GM21825 (cell line): ENCODE measurements at regions not wholly inside any gene's neighbourhood (a gene's known extent, or its start where the extent isn't known, plus 50 kb on each side); places are given as distances from the start of the nearest gene placed in this dataset.

Experiments
- ATAC-seq: cut with Tn5 transposase; IDR thresholded peaks from one replicate; pipeline ENCODE4 v1.9.1; 2021; ENCODE audit warnings: mild to moderate bottlenecking, moderate library complexity; ENCODE audit not compliant: unreplicated experiment

DNA sequence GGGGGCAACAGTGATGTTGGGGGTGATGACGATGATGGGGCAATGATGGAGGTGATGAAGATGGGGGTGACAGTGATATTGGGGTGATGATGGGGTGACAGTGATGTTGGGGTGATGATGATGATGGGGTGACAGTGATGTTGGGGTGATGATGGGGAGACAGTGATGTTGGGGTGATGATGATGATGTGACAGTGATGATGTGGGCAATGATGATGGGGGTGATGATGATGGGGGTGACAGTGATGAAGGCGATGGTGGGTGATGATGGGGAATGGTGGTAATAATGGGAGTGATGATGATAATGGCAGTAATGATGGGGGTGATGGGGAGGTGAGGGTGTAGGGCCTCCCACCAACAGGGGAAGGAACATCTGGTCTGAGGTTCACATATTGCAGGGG lies 150.6 kb downstream of the ERMARD start:
- no peak for ATAC-seq

DNA sequence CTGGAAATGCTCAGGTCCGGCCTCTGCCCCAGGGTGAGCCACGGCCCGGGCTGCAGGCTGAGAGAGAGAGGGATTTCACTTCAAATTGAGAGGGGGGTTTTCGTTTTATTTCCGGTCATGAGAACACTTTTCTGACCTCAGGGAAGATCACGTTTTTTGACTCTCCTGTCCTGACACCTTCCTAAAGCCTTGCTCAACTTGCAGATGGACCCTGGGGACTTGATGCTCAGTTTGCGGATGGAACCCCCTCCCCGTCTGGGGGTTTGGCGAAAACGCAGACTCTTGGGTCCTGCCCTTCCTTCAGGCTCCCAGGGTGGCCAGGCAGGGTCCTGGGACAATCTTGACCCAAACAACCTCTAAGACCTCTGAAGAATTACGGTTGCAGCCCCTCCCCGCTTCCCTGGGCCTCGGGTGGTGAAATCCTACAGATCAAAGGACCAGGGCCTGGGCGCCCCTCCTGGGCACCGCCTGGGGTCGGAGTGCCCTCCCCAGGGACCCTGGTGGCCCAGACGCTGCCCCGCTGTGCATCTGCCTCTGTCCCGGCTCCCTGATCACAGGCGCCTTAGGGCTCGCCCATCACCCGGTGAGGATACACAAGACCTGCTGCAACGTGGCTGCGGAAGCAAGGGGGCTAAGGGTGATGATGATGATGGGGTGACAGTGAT lies 148.2 kb downstream of the ERMARD start:
- ATAC-seq = no peak

DNA sequence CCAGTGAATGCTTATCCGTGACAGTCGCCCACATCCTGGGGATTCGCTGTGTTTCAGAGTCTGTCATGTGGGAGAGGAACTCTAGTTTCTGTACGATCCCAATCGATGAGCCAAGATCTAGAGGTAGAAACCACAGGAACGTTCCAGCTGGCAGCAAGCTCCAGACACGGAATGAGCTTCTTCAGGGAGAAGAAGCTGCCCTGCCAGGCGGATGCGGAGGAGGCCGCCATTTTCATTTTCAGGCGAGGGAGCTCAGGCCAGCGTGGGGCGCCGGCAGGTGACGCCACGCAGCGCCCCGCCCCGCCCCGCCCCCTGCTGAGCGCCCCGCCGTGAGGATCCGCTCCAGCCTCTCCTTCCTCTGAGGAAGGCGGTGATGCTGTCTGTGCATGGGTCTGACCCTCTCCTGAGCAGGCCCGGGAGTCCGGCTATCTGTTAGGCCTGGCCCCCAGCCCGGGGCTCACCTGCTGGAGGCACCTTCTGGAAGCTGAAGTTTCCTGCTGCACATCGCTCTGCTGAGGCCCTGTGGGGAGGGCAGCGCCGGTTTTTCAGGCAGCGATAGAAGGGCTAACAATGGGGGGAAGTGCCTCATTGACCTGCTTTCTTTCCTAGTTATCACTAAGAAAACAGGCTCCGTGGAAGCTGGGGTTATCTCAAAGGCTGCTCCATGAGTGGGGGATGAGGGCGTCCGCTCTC lies 147.5 kb downstream of the ERMARD start:
- ATAC-seq = no peak

GRCh38 chr6:169897601-169898358 lies 146.4 kb downstream of the ERMARD start:
- ATAC-seq = no peak

DNA sequence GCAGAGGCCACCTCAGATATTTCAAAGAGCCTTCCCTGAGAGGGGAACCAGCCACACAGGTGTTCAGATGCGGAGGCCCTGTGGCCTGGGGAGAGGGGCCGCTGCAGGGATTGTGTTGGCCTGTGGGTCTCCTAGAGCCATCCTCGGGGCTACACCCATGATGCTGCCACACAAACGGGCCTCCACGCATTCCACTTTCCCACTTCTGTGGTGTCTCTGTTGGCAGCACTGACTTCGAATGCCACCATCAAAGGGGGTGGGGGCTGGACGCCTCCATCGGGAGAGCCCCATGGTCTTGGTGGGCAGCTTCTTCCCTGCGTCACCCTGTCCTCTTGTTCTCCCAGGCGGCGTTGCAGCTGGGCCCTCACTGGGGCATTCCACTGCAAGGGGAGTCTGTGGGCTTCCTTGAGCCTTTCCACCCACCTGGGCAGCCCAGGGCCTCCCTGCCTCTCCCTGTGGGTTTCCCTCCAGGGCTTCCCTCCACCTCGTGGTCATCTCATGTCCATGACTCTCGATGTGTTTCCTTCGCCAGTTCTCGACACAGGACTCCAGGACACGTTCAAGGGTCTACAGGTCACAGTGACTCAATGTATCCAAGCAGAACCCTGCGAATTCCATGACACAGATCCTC lies 145.5 kb downstream of the ERMARD start:
- ATAC-seq = no peak

GRCh38 chr6:169895926-169896761 lies 144.7 kb downstream of the ERMARD start:
- ATAC-seq = no peak

DNA sequence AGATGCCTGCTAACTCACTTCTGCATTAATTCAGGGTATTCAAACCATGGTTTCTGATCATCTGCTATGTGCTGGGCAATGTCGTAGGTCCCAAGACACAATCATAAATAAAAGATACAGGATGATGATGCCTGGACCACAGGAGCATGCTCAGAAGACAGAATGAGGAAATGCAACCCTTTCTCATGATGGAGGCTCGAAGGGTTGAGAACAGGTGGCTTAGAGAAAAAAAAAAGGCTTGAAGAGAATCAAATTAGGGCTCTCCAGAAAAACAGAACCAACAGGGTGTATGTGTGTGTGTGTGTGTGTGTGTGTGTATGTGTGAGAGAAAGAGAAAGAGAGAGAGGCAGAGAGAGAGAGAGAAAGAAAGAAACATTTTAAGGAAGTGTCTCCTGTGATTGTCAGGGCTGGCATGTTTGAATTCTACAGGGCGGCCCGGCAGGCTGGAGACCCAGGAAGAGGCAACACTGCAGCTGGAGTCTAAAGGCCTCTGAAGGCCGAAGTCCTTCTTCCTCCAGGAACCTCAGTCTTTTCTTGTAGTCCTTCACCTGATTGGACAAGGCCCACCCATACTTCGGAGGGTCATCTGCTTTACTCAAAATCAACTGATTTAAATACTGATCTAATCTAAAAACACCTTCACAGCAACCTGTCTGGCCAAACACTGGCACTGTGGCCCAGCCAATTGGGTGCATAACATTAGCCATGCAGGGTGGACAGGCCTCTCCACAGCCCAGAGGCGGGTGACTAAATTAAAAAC lies 143.8 kb downstream of the ERMARD start:
- no peak for ATAC-seq

- ATAC-seq = no peak
Observed at GRCh38 chr6:169894377-169894960, 143.0 kb downstream of the ERMARD start.

DNA sequence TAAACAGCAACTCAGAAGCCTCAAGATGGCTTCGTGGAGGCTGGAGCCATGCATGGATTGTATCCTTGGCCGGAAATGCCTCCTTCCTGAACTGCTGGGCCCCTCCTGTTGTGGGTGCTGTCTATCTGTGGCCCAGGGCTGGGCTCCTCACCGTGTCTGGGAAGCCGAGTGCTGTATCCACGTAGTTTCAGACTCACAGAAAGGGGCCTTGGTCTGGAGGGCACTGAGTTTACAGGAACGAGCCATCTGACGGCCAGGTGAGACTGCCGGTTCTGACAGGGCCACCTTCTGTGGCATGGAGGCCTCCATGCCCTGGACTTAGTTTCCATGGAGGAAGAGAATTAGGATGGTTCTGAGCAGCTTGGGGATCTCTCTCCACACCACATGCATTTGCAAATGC lies 142.2 kb downstream of the ERMARD start:
- no peak for ATAC-seq

- no peak for ATAC-seq
Observed at GRCh38 chr6:169891846-169892245, 140.4 kb downstream of the ERMARD start.

DNA sequence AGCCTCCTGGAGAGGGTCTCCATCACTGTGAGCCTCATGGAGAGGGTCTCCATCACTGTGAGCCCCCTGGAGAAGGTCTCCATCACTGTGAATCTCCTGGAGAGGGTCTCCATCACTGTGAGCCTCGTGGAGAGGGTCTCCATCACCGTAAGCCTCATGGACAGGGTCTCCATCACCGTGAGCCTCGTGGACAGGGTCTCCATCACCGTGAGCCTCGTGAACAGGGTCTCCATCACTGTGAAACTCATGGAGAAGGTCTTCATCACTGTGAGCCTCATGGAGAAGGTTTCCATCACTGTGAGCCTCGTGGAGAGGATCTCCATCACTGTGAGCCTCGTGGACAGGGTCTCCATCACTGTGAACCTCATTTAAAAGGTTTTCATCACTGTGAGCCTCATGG lies 140.0 kb downstream of the ERMARD start:
- no peak for ATAC-seq

- ATAC-seq = no peak
Observed at GRCh38 chr6:169890901-169891300, 139.5 kb downstream of the ERMARD start.

- no peak for ATAC-seq
Observed at GRCh38 chr6:169890049-169890448, 138.6 kb downstream of the ERMARD start.

- no peak for ATAC-seq
Observed at GRCh38 chr6:169887529-169888140, 136.2 kb downstream of the ERMARD start.

- no peak for ATAC-seq
Observed at GRCh38 chr6:169886631-169887227, 135.3 kb downstream of the ERMARD start.

GRCh38 chr6:169885831-169886230 lies 134.4 kb downstream of the ERMARD start:
- no peak for ATAC-seq

- ATAC-seq = no peak
Observed at GRCh38 chr6:169885131-169885530, 133.7 kb downstream of the ERMARD start.

GRCh38 chr6:169884158-169884557 lies 132.7 kb downstream of the ERMARD start:
- no peak for ATAC-seq

- ATAC-seq = no peak
Observed at GRCh38 chr6:169883316-169883715, 131.9 kb downstream of the ERMARD start.
